GM18519 (cell line): ENCODE measurements at regions not wholly inside any gene's neighbourhood (a gene's known extent, or its start where the extent isn't known, plus 50 kb on each side); places are given as distances from the start of the nearest gene placed in this dataset.
A peak's percentile ranks its signal among the peaks of the same experiment; 100 is the strongest.
"Not testable (repeated sequence)": the region's sequence is repeated elsewhere in the genome, so short reads cannot be mapped to it uniquely, and the experiment has no call there.

ENCODE experiments used
- ATAC-seq: cut with Tn5 transposase; IDR thresholded peaks from one replicate; pipeline ENCODE4 v1.9.1; 2021; ENCODE audit warnings: mild to moderate bottlenecking, moderate library complexity; ENCODE audit not compliant: unreplicated experiment, low FRiP score

DNA sequence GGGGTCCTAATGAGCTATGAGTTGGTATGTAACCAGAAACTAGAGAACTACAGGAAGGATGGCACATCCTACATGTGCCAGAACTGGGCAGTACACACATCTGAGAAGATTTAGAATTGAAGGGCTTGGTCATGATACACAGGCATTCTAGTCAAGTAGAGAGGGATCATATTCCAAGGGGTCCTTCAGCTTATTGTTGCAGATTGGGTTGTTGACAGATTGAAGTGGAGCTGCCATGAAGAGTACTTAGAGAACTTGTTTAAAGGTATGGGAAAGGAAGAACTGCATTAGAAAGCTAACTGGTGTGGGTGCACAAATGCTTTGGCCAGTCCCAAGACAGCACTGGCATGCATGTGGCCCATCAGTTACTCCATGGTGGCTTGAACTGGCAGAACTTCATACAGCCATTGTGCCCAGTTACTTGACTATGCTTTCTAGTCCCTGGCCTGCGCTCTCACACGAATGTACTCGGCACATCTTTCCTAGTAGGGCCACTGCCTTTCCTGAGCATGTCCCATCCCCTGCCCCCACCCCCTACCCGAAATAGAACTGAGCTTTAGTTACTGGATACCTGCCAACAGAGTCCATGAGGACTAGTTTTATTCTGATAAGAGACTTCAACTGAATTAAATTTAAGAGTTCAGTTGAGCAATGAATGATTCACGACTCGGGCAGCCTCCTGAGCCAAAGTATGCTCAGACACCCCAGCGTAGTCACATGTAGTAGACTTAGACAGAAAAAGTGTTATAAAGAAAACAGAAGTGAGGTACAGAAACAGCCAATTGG is 64.0 kb downstream of the CCNG2 start:
- no peak for ATAC-seq

DNA sequence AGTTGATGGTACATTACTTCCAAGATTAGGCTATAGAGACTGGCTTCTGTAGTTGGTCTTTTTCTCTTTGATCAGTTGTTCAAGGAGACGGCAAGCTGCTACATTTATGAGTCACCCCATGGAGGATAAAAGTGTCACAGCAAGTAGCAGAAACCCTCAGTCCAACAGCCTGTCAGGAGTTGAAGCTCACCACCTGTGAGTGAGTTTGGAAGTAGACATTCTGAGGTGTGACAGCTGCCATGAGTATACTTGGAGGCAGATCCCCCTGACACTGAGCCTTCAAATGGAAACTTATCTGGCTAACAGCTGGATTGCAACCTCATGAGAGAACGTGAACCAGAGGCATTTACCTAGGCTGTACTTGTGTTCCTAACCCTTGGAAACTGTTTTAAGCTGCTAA is 68.0 kb downstream of the CCNG2 start:
- no peak for ATAC-seq

DNA sequence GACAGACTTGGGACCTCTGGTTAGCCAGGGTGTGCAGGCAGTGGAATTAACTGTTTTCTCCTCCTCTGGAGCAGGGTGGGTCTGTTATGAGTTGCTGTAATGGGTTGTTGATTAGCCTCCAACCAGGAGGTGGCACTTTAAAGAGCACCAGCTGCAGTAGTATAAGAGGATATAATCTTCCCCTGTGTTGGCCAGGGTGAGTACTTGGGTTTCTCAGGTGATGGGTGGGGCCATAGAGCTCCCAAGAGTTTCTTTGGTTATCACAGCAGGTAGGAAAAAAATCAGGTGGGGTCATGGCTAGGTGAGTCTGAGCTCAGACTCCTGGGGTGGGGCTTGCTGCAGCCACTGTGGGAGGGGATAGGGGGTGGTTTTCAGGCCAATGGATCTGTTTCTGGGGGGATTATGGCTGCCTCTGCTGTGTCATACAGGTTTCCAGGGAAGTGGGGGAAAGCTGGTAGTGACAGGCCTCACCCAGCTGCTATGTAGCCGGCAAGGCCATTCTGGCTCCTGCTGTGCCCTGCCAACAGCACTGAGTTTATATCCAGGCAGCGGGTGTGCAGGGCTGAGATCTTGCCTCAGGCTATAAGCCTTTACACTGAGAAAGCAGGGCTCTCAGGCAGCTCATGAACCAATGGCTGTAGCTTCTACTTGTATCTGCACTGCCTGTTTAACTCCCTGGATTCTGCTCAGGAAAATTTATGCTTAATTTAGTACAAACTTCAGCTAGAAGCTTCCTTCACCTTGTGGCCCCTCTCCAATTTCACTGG is 70.1 kb downstream of the CCNG2 start:
- ATAC-seq: no peak

DNA sequence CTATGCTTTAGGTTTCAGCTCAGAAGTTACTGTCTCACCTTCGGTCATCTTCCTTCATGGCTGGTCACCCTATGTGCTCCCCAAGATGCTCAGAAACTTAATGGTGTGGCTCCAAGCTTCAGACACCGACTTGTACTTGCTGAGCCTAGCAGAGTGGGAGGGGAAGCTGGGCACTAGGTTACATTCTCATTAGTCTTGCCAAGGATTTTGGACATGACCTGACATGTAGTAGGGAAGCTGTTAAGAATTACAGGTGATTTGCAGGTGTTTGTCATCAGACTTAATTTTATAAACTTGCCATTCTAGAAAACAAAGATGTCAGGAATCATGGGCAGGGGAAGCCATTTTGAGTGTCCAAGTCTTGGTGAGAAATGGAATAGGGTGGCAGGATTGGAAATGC is 72.4 kb downstream of the CCNG2 start:
- no peak for ATAC-seq

DNA sequence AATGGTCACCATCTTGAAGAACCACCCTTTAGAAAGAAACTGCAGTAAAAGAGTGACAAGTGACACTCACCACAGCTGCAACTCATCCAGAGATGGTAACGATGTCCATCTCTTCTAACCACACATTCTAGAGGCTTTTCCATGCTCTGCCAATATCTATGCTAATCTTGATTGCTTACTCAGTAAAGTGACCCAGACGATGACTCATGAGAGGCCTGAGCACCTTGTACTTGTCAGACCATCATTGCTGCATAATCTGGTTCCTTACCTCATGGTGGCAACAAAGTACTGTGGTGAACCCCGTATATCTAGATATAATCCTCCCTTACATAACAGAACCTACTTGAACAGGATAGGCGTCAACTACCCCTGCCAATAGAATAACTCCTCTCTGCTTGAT is 75.6 kb downstream of the CCNG2 start:
- ATAC-seq: no peak

DNA sequence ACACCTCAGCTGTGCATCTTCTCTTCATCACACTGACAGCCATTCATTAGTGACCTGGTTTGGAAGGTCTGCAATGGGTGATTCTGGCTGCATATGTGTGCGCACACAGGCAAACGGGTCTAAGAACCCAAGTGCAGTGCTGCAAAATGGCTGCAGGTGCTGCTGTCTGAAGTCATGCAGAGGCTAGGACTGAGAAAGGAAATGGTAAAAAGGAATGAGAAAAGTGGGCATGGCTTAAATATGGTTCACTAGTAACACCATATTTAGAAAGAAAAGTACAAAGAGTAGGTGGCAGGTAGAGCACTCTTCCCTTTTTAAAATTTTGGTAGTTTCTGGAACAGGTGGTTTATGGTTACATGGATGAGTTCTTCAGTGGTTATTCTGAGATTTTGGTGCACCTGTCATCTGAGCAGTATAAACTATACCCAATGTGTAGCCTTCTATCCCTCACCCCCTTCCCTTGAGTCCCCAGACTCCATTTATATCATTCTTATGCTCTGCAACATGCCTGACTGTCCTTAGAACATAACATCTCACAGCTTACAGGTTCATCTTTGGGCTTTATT is 78.4 kb downstream of the CCNG2 start:
- peak; percentile 64 for ATAC-seq

DNA sequence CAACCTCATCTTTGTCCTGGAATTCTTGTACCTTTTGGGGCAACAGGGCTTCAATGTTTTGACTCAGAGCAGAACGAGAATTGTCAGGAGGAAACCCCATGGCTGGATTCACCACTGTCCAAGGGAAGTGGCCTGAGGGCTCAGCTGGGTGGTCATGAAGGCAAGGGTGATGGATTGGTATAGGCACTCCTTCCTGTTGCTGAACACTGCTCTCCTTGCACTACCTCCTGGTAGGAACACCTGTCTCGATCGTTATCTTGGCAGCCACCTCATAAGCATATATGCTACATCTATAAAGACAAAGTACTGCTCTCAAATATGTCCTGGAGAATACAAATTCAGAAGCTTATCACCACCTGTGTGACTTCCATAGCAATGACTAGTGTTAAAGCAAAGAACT is 79.8 kb downstream of the CCNG2 start:
- ATAC-seq: no peak

DNA sequence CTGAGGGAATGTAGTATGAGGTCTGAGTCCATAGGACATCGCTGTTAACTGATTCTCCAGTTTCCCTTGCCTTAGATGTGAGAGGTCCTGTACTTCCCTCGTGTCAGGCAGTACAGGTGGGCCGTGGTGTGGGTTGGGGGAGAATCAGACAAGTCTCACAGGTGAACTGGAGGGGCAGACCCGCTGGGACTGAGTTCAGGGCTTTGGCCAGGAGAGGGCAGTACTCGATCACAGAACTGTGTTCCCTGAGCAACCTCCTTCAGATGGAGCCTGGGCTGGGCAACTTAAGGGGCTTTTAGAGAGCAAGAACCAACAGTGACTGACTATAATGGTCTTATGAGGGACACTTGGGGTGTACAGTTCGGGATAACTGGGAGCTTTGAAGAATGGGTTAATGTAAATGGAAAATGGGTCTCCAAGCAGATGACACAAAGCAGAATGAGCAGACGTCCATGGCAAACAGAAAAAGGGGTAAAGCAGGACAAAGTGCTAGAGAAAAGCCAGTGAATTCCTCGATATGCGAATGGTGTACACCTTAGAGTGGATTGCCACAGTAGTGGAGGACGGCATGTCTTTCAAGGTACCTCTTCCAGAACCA is 83.6 kb downstream of the CCNG2 start:
- ATAC-seq: no peak

DNA sequence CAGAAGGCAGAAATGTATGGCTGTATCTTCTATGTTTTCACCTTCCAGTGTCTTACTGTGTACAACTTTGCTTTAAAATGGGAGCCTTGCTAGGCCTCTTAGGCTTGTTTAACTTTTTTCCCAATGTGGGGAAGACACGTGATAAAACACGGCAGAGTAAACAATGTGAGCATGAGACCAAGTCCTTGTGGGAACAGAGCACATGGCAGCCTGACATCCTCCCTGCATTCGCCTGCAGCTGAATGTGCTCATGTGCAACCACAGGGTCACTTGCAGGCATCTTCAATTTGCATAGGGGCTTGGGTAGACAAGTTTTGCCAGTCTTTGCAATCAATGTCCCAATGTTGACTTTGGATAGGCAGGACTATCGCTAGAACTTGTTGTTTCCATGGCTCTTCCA is 91.8 kb downstream of the CCNG2 start:
- ATAC-seq: no peak

DNA sequence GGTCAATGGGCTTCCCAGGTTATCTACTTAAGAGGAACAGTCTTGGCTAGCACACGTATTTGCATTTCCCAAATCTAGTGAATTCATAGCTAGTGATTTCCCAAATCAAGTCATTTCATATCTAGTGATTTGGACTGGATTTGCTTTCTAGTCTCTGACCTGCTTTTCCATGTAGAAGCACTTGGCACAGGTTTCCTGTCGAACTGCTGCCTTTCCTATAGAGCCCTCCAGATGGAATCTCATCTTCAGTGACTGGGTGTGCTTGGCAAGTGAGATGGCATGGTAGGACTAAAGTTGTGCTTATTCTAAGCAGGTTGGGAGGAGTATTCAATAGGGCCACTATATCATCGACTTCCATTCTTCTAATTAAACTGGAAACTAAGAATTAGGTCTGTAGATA is 94.7 kb downstream of the CCNG2 start:
- ATAC-seq: no peak

DNA sequence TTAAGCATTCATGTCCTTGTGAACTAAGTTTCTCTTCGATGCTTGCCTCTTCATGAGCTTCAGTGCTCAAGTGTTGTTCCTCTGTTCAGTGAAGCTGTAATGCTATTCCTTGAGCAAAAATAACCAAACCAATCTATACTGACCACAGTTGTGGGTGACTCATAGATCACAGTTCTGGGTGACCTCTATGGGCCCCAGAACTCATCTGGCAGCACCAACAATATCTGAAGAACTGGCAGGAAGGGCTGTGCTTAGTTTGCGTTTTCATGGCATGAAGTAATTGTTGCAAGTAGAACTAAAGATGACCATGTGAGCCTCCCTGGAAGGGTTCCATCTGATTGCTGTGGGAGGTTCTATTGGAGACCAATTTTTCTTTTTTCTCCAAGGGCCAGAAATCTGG is 106.2 kb downstream of the CCNG2 start:
- ATAC-seq: no peak

DNA sequence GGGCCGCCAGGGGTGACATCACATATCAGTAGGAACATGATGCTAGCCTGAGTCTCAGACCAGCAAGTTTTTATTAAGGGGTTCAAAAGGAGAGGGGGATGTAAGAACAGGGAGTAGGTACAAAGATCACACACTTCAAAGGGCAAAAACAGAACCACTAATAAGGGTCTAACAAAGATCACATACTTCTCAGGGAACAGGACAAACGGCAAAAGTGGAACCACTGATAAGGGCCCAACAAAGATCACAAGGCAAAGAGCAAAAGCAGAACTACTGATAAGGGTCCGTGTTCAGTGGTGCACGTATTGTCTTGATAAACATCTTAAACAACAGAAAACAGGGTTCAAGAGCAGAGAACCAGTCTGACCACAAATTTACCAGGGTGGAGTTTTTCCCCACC is 107.0 kb downstream of the CCNG2 start:
- ATAC-seq: not testable (repeated sequence)

DNA sequence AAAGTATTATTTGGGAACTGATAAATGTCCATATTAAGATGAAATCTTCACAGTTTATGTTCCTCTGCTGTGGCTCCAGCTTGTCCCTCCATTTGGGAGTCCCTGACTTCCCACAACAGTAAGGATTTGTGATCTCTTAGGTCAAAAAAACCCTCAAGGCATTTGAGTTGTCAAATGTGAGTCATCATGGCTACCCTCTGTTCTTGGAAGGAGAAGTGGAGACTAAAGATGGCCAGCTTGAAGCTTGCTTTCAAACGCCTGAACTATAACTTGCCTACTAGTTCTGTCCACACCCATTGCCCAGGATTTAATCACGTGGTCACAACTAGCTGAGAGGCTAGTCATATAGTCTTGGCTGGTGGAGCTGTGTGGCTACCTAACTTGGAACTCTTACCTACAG is 107.8 kb downstream of the CCNG2 start:
- no peak for ATAC-seq

DNA sequence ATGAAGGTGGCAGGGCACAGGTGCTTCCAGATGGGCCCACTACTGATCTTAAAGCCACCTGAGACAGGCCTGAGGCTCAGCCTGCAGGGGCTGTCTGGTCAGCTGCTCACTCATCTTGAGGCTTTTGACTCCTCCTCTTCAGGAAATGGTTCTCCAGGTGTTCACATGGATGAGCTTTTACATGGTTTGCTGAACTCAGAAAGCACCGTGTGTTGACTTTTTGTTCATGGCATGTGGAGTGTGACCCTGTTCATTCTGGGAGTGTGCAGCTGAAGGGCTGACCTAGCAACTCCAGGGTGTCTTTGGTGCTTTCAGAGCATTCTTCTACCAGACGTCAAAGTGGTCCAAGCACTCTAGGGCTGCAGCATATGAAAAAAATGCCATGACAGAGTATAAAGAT is 111.1 kb downstream of the CCNG2 start:
- no peak for ATAC-seq

DNA sequence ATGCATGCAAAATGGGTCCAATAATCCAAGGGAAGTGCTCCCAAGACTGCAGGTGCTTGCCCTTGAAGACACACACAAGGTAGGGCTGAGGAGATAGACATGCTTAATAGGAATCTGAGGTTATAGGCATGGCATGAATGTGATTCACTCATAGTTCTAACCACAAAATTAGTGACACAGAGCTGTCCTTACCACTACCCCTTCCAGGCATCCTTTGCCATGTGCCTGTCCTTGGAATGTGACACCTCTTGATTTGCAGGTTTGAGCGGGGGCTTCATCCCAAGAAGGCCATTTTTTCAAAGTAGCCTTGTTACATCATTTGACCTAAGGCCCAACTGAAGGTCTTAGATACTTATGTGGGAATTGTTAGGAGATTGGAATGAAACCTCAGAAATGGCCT is 112.5 kb downstream of the CCNG2 start:
- ATAC-seq: no peak

DNA sequence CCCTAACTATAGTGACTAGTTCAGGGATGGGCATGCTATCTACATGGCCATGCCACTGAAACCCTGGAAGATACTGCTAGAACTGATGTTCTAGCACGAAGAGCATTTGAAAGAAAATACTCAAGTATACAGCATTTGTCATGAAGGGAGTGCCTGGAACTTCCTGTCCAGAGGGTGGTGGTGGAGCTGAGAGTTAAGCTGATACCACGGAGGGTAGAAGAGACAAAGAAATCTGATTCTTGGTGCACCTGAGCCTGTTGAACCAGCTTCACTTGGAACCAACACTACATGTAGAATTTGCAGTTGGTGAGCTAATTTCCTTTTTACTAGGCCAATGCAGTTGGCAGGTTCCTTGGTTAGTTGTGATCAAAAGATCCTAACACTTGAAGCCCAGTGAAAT is 116.4 kb downstream of the CCNG2 start:
- no peak for ATAC-seq

DNA sequence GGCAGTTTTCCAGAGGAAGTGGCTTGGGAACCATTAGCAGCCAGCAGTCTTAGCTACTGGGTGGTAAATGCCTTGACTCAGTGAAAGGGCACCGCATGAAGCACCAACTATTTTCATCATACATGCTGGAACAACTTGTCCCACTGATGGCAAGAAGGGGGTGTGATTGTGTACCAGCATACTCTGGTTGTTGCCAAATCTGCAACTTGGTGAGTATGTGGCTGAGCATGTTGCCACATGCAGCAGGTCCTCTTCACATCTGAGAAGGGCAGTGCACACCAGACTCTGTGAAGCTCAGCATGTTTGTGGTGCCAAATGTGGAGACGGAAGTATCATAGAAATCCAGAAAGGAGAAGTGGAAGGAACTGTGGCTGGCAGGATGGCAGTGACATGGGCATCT is 122.1 kb downstream of the CCNG2 start:
- ATAC-seq: not testable (repeated sequence)

DNA sequence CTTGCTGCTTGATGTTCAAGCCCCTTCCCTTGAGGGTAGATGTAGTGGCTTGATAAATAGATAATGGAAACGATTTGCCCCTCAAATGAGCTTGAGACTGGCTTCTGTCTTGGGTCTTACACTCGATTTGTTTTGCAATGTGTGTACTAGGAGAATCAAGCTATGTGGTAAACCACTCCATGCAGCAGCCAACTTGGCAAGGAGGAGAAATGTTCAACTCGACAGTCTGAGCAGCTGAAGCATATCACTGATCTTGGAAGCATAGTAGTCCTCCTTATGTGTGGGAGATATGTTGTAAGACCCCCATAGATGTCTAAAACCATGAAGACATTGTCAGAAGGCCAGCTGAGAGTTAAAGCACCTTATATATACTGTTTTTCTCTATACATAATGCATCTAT is 125.3 kb downstream of the CCNG2 start:
- ATAC-seq: no peak

DNA sequence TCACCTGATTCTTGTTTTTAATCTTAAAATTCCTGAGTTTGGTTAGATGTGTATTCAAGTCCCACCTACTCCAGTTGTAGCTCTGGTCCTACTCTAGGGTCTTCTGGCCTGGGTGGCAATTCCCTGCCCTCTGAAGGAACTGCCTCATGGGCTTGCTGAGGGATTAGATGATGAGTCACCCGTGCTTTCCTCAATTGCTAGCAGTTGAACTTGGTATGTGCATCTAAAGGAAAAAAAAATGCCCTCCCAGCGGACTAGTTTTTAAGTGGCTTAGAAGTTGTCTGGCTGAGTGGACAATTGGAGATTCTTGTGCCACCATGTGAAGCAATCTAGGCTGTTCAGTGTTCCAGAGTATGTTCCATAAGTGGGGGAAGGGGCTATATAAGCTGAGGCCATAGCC is 127.0 kb downstream of the CCNG2 start:
- ATAC-seq: no peak

DNA sequence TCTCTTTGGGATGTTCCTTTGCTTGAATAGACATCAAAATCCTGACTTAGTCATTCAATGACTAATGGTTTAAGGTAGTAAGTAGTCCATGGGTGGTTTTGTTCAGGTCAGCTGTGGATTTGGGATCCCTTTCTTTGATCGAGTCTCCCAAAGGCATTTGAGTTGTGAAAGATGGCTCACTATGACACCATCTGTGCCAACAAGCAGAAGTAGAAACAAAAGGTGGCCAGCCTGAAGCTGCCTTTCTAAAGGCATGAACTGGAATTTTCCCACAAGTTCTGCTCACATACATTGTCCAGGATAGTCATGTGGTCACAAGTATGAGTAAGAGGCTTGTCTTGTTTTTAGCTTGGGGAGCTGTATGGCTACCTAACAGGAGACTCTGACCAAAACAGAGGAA is 129.9 kb downstream of the CCNG2 start:
- ATAC-seq: no peak

DNA sequence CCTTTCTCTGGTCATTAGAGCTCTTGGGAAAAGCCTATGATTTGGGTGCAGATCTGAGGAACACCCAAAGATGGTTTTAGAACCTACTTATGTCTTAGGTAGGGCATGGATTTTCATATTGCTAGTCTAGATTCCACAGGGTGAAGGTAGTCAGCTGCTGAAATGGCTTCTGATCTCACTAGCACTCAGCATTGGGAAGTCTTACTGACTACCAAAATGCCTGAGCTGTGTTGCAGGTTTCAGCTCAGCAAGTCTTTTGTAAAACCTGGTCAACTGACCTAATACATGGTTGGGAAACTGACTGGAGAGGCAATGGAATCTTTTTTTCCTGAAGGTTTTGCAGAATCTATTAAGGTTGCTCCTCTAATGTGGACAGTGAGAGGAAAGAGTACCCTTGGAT is 136.4 kb downstream of the CCNG2 start:
- ATAC-seq: no peak
